ENCODE measurements at regions not wholly inside any gene's neighbourhood (a gene's known extent, or its start where the extent isn't known, plus 50 kb on each side); places are given as distances from the start of the nearest gene placed in this dataset. TPM values are rescaled to one million over a fixed set of nuclear protein-coding genes. Genes with fewer than 3 reads are reported as not detected.
A peak's percentile ranks its signal among the peaks of the same experiment; 100 is the strongest.

DNA sequence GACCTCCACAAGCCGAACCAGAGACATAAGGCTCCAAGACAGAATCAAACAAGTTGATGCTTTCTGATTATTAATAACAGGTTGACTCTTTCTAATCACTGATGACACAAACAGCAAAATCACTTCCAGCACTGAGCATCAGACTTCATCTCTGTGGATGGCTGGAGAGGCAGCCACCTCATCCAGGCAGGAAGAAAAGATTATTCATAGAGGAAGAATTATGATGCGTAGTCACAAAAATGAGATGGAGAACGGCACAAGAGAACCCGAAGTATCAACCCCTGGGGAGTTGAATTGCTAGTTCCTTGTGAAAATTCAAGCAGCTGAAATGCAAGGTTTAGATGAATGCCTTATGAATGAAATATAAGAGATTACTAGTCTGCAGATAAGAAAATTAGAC lies 49.9 kb upstream of the LMCD1 start:
- no peak overlapping the region for H3K4me3 ChIP-seq (replicated peaks in 1 of 3; ENCODE audit: insufficient read depth in 1 of 3, low read depth in 1 of 3, low read length in 3 of 3)
- H3K27ac ChIP-seq (ENCODE audit: insufficient read depth, low read depth, low read length), result no peak overlapping the region
- H3K9me3 ChIP-seq (replicated peaks; ENCODE audit: control insufficient read depth, insufficient read depth, low read length), result no peaks in the 10 kb centered on the region
- intact Hi-C loops (cut with micrococcal nuclease), result no loop called here
- H3K27me3 ChIP-seq (ENCODE audit: control insufficient read depth in 2 of 2, insufficient read depth in 2 of 2, low read length in 2 of 2), result no peaks in the 10 kb centered on the region
- ChIA-PET POLR2A (no interaction called here), CTCF (interaction anchor here (0.9 kb wide), 1 partner anchor 50 kb away, joined by 3 read pairs; the partner anchor contains the start of gene LMCD1)
- H3K9ac ChIP-seq (replicated peaks; ENCODE audit: extremely low read depth, insufficient read depth, low read length), result no peak overlapping the region
- no peak for TF ChIP-seq POLR2A (IDR thresholded peaks at IDR 0.05; ENCODE audit: low read depth, low read length)
- TF ChIP-seq GATA2 (IDR thresholded peaks at IDR 0.05; ENCODE audit: insufficient read depth, insufficient read length, low read depth, low read length), result peak; percentile 20
- no peak for TF ChIP-seq JUN (IDR thresholded peaks at IDR 0.05; ENCODE audit: borderline replicate concordance, insufficient read depth, insufficient read length, low read depth)
- TF ChIP-seq FOS (IDR thresholded peaks at IDR 0.05; ENCODE audit: borderline replicate concordance, insufficient read depth, low read length), result peak; percentile 72
- H2AFZ ChIP-seq (ENCODE audit: low read depth, low read length), result no peak overlapping the region
- dilution Hi-C loops (cut with MboI; ENCODE audit: extremely low pct_ligation_motif_present, low sequenced_read_pairs), result no loop called here
- peak; percentile 10 for DNase-seq (ENCODE audit: low read depth, low spot score)
- no peaks in the 10 kb centered on the region for H3K9me1 ChIP-seq (replicated peaks; ENCODE audit: control insufficient read depth, extremely low read depth, insufficient read depth, low read length)
- H3K79me2 ChIP-seq (ENCODE audit: control insufficient read depth, insufficient read depth, low read length), result no peaks in the 10 kb centered on the region
- no TSS peak for BruUV-seq (replicated peaks)
- FAIRE-seq, result no peak
- no peaks in the 10 kb centered on the region for H4K20me1 ChIP-seq (replicated peaks; ENCODE audit: control insufficient read depth, extremely low read depth, insufficient read depth, low read length)
- H3K4me1 ChIP-seq (ENCODE audit: control insufficient read depth, extremely low read depth, insufficient read depth, low read length), result no peaks in the 10 kb centered on the region
- H3K36me3 ChIP-seq (ENCODE audit: control insufficient read depth in 2 of 2, extremely low read depth in 1 of 2, insufficient read depth in 2 of 2, low read length in 2 of 2), result no peaks in the 10 kb centered on the region
- H3K4me2 ChIP-seq (ENCODE audit: insufficient read depth, low read length), result no peak overlapping the region

Small RNAs in the stretch of these regions (small RNA-seq; reads per million reads assigned to genes)
- gene RNU4ATAC17P (ENCODE audit: insufficient read depth, insufficient read length, low read depth, low replicate concordance), result not detected

Measured in endothelial cell of umbilical vein (primary cell).